Stomach smooth muscle (tissue), 2 donors: ENCODE measurements at regions not wholly inside any gene's neighbourhood (a gene's known extent, or its start where the extent isn't known, plus 50 kb on each side); places are given as distances from the start of the nearest gene placed in this dataset.

Source experiments
- H3K27ac ChIP-seq: one replicate; pipeline ENCODE4 v1.7.0; 2013; ENCODE audit warnings: mild to moderate bottlenecking, low read length, inconsistent platforms
- H3K27me3 ChIP-seq, 2 donors: one replicate each; pipeline ENCODE4 v1.7.0; 2013; ENCODE audit warnings: low read length in 2 of 2; ENCODE audit not compliant: insufficient read depth in 2 of 2, control insufficient read depth in 1 of 2
- H3K36me3 ChIP-seq, 2 donors: one replicate each; pipeline ENCODE4 v1.7.0; 2013; ENCODE audit warnings: low read length in 2 of 2; ENCODE audit not compliant: control insufficient read depth in 2 of 2, insufficient read depth in 2 of 2
- H3K4me1 ChIP-seq: one replicate; pipeline ENCODE4 v1.7.0; 2013; ENCODE audit warnings: low read length; ENCODE audit not compliant: control insufficient read depth, insufficient read depth
- H3K4me3 ChIP-seq, 2 donors: one replicate each; pipeline ENCODE4 v1.7.0; 2013; ENCODE audit warnings: low read length in 2 of 2
- H3K9ac ChIP-seq, 2 donors: one replicate each; pipeline ENCODE4 v1.7.0; 2013; ENCODE audit warnings: low read length in 2 of 2, mild to moderate bottlenecking in 1 of 2
- H3K9me3 ChIP-seq, 2 donors: one replicate each; pipeline ENCODE4 v1.7.0; 2013; ENCODE audit warnings: low read length in 2 of 2; ENCODE audit not compliant: control insufficient read depth in 2 of 2
- donor health status: healthy.
- donor health status: Pancreatic carcinoma.

- Histone ChIP-seq H3K27ac (no peak overlapping the region), H3K9ac (no peak overlapping the region), H3K4me3 (no peak overlapping the region), H3K36me3 (no peaks in the 10 kb centered on the region), H3K9me3 (no peaks in the 10 kb centered on the region), H3K27me3 (peaks cover 0 to 2% of the 10 kb centered on the region in 2 donors), H3K4me1 (no peaks in the 10 kb centered on the region)
Observed at GRCh38 chr1:229817936-229818335, 191.9 kb downstream of the URB2 start.

DNA sequence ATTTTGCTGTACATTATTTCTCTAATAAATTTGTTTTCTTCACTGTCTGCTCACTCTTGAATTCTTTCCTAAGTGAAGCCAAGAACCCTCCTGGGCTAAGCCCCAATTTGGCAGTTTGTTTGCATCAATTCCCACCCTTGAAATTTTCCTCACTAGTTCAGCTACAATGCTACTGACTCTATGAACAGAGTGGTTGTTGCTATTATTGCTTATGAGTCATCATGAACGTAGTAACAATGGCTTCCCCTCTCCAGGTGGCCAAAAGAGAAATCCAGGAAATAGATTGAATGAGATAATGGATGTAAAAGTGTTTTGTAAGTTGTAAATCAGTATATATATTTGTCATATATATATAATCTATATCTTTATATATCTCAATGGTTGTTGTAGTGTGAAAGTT is 193.0 kb downstream of the URB2 start:
- Histone ChIP-seq H3K36me3 (no peaks in the 10 kb centered on the region), H3K9me3 (no peaks in the 10 kb centered on the region), H3K9ac (no peak overlapping the region), H3K4me3 (no peak overlapping the region), H3K27ac (no peak overlapping the region), H3K4me1 (no peaks in the 10 kb centered on the region), H3K27me3 (no peaks in the 10 kb centered on the region)

GRCh38 chr1:229822026-229822425 is 196.0 kb downstream of the URB2 start:
- Histone ChIP-seq H3K9me3 (no peaks in the 10 kb centered on the region), H3K36me3 (no peaks in the 10 kb centered on the region), H3K4me3 (no peak overlapping the region), H3K9ac (no peak overlapping the region), H3K27ac (no peak overlapping the region), H3K4me1 (no peaks in the 10 kb centered on the region), H3K27me3 (no peaks in the 10 kb centered on the region)

GRCh38 chr1:229825042-229825441 is 199.0 kb downstream of the URB2 start:
- Histone ChIP-seq H3K9me3 (no peaks in the 10 kb centered on the region), H3K9ac (no peak overlapping the region), H3K36me3 (no peaks in the 10 kb centered on the region), H3K27ac (no peak overlapping the region), H3K27me3 (no peaks in the 10 kb centered on the region), H3K4me3 (no peak overlapping the region), H3K4me1 (no peaks in the 10 kb centered on the region)

GRCh38 chr1:229828461-229828860 is 202.4 kb downstream of the URB2 start:
- H3K9ac ChIP-seq = no peak overlapping the region
- no peaks in the 10 kb centered on the region for H3K36me3 ChIP-seq
- H3K4me1 ChIP-seq = no peaks in the 10 kb centered on the region
- no peak overlapping the region for H3K4me3 ChIP-seq
- H3K27me3 ChIP-seq = no peaks in the 10 kb centered on the region
- H3K9me3 ChIP-seq = no peaks in the 10 kb centered on the region
- no peak overlapping the region for H3K27ac ChIP-seq

DNA sequence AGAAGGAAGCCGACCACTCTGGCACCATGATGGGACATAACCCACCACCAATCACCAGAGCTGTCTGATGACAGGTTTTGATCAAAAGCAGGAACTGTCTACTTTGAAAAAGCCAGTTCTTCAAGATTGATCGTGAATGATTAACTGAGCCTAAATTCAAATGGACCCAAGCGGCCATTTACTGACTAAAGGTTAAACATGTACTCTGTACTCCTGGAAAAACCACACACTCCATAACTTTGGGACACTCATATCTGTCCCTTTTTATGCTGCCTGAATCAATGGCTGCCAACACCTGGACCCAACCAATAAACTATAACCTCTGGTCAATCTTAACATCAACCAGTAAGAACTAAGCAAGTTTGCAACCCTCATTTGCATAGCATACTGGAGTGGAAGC is 206.6 kb downstream of the URB2 start:
- Histone ChIP-seq H3K27ac (no peak overlapping the region), H3K9ac (no peak overlapping the region), H3K4me3 (no peak overlapping the region), H3K4me1 (no peaks in the 10 kb centered on the region), H3K36me3 (no peaks in the 10 kb centered on the region), H3K9me3 (no peaks in the 10 kb centered on the region), H3K27me3 (no peaks in the 10 kb centered on the region)

- H3K36me3 ChIP-seq = no peaks in the 10 kb centered on the region
- no peaks in the 10 kb centered on the region for H3K9me3 ChIP-seq
- H3K4me1 ChIP-seq = no peaks in the 10 kb centered on the region
- no peak overlapping the region for H3K4me3 ChIP-seq
- no peaks in the 10 kb centered on the region for H3K27me3 ChIP-seq
- H3K27ac ChIP-seq = no peak overlapping the region
- no peak overlapping the region for H3K9ac ChIP-seq
Observed at GRCh38 chr1:229834230-229834629, 208.2 kb downstream of the URB2 start.

DNA sequence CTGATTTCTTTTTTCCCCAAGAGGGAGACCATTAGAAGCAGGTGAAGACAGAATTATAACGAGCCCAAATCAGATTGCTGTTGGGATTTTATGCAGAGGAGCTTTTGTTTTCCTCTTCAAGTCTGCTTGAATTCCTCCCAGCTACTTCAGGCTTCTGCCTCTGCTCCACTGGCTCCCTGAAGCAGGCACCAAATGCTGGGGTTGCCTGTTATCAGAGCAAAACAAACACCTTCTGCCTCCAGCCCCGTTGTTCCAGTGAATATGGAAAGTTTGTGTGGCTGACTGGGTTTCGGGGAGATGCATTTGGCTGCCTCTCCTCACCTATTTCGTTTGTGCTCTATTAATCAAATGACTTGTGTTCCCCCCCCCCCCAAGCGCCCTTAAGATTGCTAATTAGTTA is 209.2 kb downstream of the URB2 start:
- H3K4me1 ChIP-seq = no peaks in the 10 kb centered on the region
- no peaks in the 10 kb centered on the region for H3K9me3 ChIP-seq
- no peak overlapping the region for H3K27ac ChIP-seq
- no peak overlapping the region for H3K4me3 ChIP-seq
- H3K36me3 ChIP-seq = no peaks in the 10 kb centered on the region
- no peaks in the 10 kb centered on the region for H3K27me3 ChIP-seq
- H3K9ac ChIP-seq = no peak overlapping the region

GRCh38 chr1:229836324-229836723 is 210.3 kb downstream of the URB2 start:
- Histone ChIP-seq H3K9ac (no peak overlapping the region), H3K9me3 (no peaks in the 10 kb centered on the region), H3K4me3 (no peak overlapping the region), H3K27ac (no peak overlapping the region), H3K4me1 (no peaks in the 10 kb centered on the region), H3K36me3 (no peaks in the 10 kb centered on the region), H3K27me3 (no peaks in the 10 kb centered on the region)

- Histone ChIP-seq H3K36me3 (no peaks in the 10 kb centered on the region), H3K9me3 (no peaks in the 10 kb centered on the region), H3K27me3 (no peaks in the 10 kb centered on the region), H3K9ac (no peak overlapping the region), H3K4me1 (no peaks in the 10 kb centered on the region), H3K27ac (no peak overlapping the region), H3K4me3 (no peak overlapping the region)
Observed at GRCh38 chr1:229838204-229838603, 212.2 kb downstream of the URB2 start.

DNA sequence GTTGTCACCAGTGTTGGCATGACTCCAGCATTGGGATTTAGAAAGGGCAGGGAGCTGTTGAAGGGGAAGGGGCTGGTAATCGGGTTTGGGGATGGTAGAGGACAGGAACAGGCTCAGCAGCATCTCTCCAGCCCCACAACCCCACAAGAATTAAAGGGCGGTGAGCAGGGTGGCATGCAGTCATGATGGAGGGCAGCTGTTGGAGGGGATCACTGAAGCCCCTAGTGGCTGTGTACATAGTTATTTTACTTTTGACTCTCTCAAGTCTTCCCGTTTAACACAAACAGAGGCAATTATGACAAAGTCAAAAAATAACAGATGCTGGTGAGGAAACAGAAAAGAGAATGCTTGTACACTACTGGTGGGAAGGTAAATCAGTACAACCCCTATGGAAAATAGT is 213.8 kb downstream of the URB2 start:
- H3K27ac ChIP-seq = no peak overlapping the region

DNA sequence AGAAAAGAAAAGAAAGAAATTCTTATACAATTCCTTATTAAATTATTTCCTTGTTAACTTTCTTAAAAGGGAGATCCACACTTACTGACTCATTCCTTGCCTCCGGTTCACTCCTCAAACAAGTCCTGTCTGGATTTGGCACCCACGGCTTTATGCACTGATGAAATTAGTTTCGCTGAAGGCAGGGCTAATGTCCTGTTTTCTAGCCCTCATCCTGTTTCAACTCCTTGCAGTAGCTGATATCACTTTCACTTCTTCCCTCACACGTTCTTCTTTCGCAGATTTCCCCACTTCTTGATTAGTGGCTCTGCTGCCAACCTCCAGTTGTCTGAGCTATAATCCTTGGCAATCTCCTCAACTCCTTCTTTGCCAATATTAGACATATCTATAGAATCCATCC is 215.2 kb downstream of the URB2 start:
- Histone ChIP-seq H3K27ac (no peak overlapping the region), H3K4me1 (peaks cover 9% of the 10 kb centered on the region)

More for the DNA sequence above, 213.8 kb downstream of the URB2 start:
- no peak overlapping the region for H3K4me3 ChIP-seq
- H3K9me3 ChIP-seq = no peaks in the 10 kb centered on the region
- H3K9ac ChIP-seq = no peak overlapping the region
- H3K27me3 ChIP-seq = no peaks in the 10 kb centered on the region
- H3K4me1 ChIP-seq = peaks cover 9% of the 10 kb centered on the region
- H3K36me3 ChIP-seq = no peaks in the 10 kb centered on the region

More for the DNA sequence above, 215.2 kb downstream of the URB2 start:
- Histone ChIP-seq H3K9ac (no peak overlapping the region), H3K27me3 (no peaks in the 10 kb centered on the region), H3K36me3 (no peaks in the 10 kb centered on the region), H3K9me3 (no peaks in the 10 kb centered on the region), H3K4me3 (no peak overlapping the region)
